SU-DHL-6 (cell line): ENCODE measurements at regions not wholly inside any gene's neighbourhood (a gene's known extent, or its start where the extent isn't known, plus 50 kb on each side); places are given as distances from the start of the nearest gene placed in this dataset.

Experiments used
- H2AFZ ChIP-seq: fragments of 200-600 bp; sonication (generic); 2 replicates; pipeline ENCODE4 v1.6.1; 2014; ENCODE audit warnings: low read depth, mild to moderate bottlenecking, moderate library complexity, mixed read lengths, antibody characterized with exemption, low read length; ENCODE audit not compliant: severe bottlenecking
- H3F3A ChIP-seq: fragments of 200-600 bp; shearing (Covaris generic); 2 replicates; pipeline ENCODE4 v1.6.0; 2016; ENCODE audit warnings: antibody characterized with exemption, mild to moderate bottlenecking; ENCODE audit not compliant: insufficient read depth
- H3K27ac ChIP-seq: fragments of 200-600 bp; sonication (generic); 2 replicates; pipeline ENCODE4 v1.5.1; 2016; ENCODE audit warnings: low read depth, mild to moderate bottlenecking, low read length, moderate library complexity, mixed read lengths
- H3K27me3 ChIP-seq: fragments of 200-600 bp; sonication (generic), shearing (Covaris generic); 2 replicates; pipeline ENCODE4 v1.6.0; 2014; ENCODE audit warnings: mild to moderate bottlenecking, low read length
- H3K36me3 ChIP-seq: fragments of 200-600 bp; sonication (generic); 2 replicates; pipeline ENCODE4 v1.6.1; 2014; ENCODE audit warnings: mild to moderate bottlenecking, low read length, mixed read lengths
- H3K4me2 ChIP-seq: fragments of 300-600, 200-600 bp; shearing (Covaris generic), sonication (generic); 2 replicates; pipeline ENCODE4 v1.6.0; 2014; ENCODE audit warnings: low read length, low read depth, mild to moderate bottlenecking; ENCODE audit not compliant: poor library complexity, severe bottlenecking
- H3K4me3 ChIP-seq: fragments of 200-600 bp; sonication (generic); 2 replicates; pipeline ENCODE4 v1.5.1; 2014; ENCODE audit warnings: antibody characterized with exemption, low read length, mild to moderate bottlenecking, mixed read lengths; ENCODE audit not compliant: insufficient read depth, poor library complexity, severe bottlenecking
- H3K79me2 ChIP-seq: fragments of 200-600 bp; sonication (generic); 2 replicates; pipeline ENCODE4 v1.6.1; 2014; ENCODE audit warnings: mild to moderate bottlenecking, low read length, moderate library complexity; ENCODE audit not compliant: insufficient read depth
- H3K9ac ChIP-seq: fragments of 200-600 bp; sonication (generic); 2 replicates; pipeline ENCODE4 v1.7.0; 2014; ENCODE audit warnings: mild to moderate bottlenecking, low read length
- H3K9me2 ChIP-seq: fragments of 200-600 bp; sonication (generic); replicated peaks from 2 replicates; pipeline ENCODE4 v1.6.1; 2014; ENCODE audit warnings: low read length; ENCODE audit not compliant: insufficient read depth
- H3K9me3 ChIP-seq: fragments of 200-600 bp; sonication (generic); 2 replicates; pipeline ENCODE4 v1.6.1; 2014; ENCODE audit warnings: low read length, mixed read lengths; ENCODE audit not compliant: insufficient read depth
- H4K20me1 ChIP-seq: fragments of 200-600 bp; sonication (generic); 2 replicates; pipeline ENCODE4 v1.6.1; 2014; ENCODE audit warnings: low read depth, mild to moderate bottlenecking, antibody characterized with exemption, low read length, moderate library complexity, mixed read lengths
- CTCF ChIP-seq: fragments of 200-600 bp; sonication (generic); IDR thresholded peaks from one replicate; pipeline ENCODE4 v1.5.1; 2017; ENCODE audit warnings: antibody characterized with exemption, mild to moderate bottlenecking, low read length, moderate library complexity; ENCODE audit not compliant: insufficient read depth, poor library complexity, severe bottlenecking
- EZH2phosphoT487 ChIP-seq: fragments of 200-600 bp; sonication (generic), shearing (Covaris generic); conservative IDR thresholded peaks from 2 replicates; pipeline ENCODE4 v1.6.1; 2018; ENCODE audit warnings: mild to moderate bottlenecking, antibody characterized with exemption, low read length, moderate library complexity, mixed read lengths

GRCh38 chr11:128156486-128156885 is 430.9 kb downstream of the ETS1 start:
- H3F3A ChIP-seq, result no peaks in the 10 kb centered on the region
- no peak overlapping the region for H3K27ac ChIP-seq
- no peaks in the 10 kb centered on the region for H3K36me3 ChIP-seq
- H3K4me3 ChIP-seq, result no peak overlapping the region
- no peaks in the 10 kb centered on the region for H3K9me2 ChIP-seq
- H3K9ac ChIP-seq, result no peak overlapping the region
- no peaks in the 10 kb centered on the region for H3K27me3 ChIP-seq
- no peaks in the 10 kb centered on the region for H4K20me1 ChIP-seq
- no peak overlapping the region for H2AFZ ChIP-seq
- H3K9me3 ChIP-seq, result no peaks in the 10 kb centered on the region
- no peaks in the 10 kb centered on the region for H3K79me2 ChIP-seq
- H3K4me2 ChIP-seq, result no peak overlapping the region
- TF ChIP-seq CTCF (no peak), EZH2phosphoT487 (no peak)

- Histone ChIP-seq H3K4me3 (no peak overlapping the region), H3K79me2 (no peaks in the 10 kb centered on the region), H3K27ac (no peak overlapping the region), H4K20me1 (no peaks in the 10 kb centered on the region), H3F3A (no peaks in the 10 kb centered on the region), H3K9me2 (no peaks in the 10 kb centered on the region), H2AFZ (no peak overlapping the region), H3K9ac (no peak overlapping the region), H3K36me3 (no peaks in the 10 kb centered on the region), H3K4me2 (no peak overlapping the region), H3K9me3 (no peaks in the 10 kb centered on the region), H3K27me3 (no peaks in the 10 kb centered on the region)
- no peak for TF ChIP-seq CTCF
- no peak for TF ChIP-seq EZH2phosphoT487
These were observed 431.8 kb downstream of the ETS1 start for GRCh38 chr11:128155590-128155989.

- Histone ChIP-seq H2AFZ (no peak overlapping the region), H3K36me3 (no peaks in the 10 kb centered on the region), H3F3A (no peaks in the 10 kb centered on the region), H3K9me2 (no peaks in the 10 kb centered on the region), H3K9me3 (no peaks in the 10 kb centered on the region), H3K4me3 (no peak overlapping the region), H3K9ac (no peak overlapping the region), H3K79me2 (no peaks in the 10 kb centered on the region), H3K27ac (no peak overlapping the region), H4K20me1 (no peaks in the 10 kb centered on the region), H3K27me3 (no peaks in the 10 kb centered on the region), H3K4me2 (no peak overlapping the region)
- TF ChIP-seq CTCF (no peak), EZH2phosphoT487 (no peak)
These were observed 433.7 kb downstream of the ETS1 start for GRCh38 chr11:128153697-128154048.
